IMR-90 (cell line): ENCODE measurements at regions not wholly inside any gene's neighbourhood (a gene's known extent, or its start where the extent isn't known, plus 50 kb on each side); places are given as distances from the start of the nearest gene placed in this dataset.

Source experiments
- ATAC-seq: fragments of 200-7000 bp; cut with Tn5 transposase; 2 replicates; pipeline ENCODE4 v1.9.1; 2020; ENCODE audit warnings: low read depth, mild to moderate bottlenecking, moderate library complexity
- BruUV-seq: library from RNA; stranded (reverse); fragments of 400-500 nt; replicated peaks from 2 replicates; lab custom pipeline; 2021; lab: Mats Ljungman, UMichigan
- CTCF ChIA-PET: fragments of 300-600 bp; formaldehyde crosslinking; extraction: SDS; loops from one replicate; lab custom pipeline; 2021; ENCODE audit warnings: antibody characterized with exemption; lab: Yijun Ruan, JAX
- POLR2A ChIA-PET: fragments of 300-600 bp; sonication (Branson Sonifier 250); formaldehyde crosslinking; loops from one replicate; lab custom pipeline; 2022; ENCODE audit warnings: antibody characterized with exemption; ENCODE audit not compliant: unreplicated experiment; lab: Charles Lee
- DNase-seq: peaks from one replicate; pipeline ENCODE4 v3.0.0; 2013
- H2AFZ ChIP-seq: replicated peaks from 2 replicates; pipeline ENCODE3; 2013; ENCODE audit warnings: low read length, mild to moderate bottlenecking; ENCODE audit not compliant: poor library complexity
- H2AK5ac ChIP-seq: 2 replicates; pipeline ENCODE4 v1.6.1; 2013; ENCODE audit warnings: low read depth, low read length, inconsistent platforms
- H2AK9ac ChIP-seq: replicated peaks from 2 replicates; pipeline ENCODE3; 2013; ENCODE audit warnings: mild to moderate bottlenecking, low read depth, low read length, moderate library complexity; ENCODE audit not compliant: poor library complexity
- H2BK120ac ChIP-seq: 2 replicates; pipeline ENCODE4 v1.6.1; 2013; ENCODE audit warnings: low read depth, low read length, inconsistent platforms
- H2BK15ac ChIP-seq: 3 replicates; pipeline ENCODE4 v1.6.1; 2013; ENCODE audit warnings: low read depth, low read length, inconsistent platforms
- H2BK20ac ChIP-seq: 2 replicates; pipeline ENCODE4 v1.6.1; 2013; ENCODE audit warnings: low read depth, mild to moderate bottlenecking, inconsistent platforms, low read length, moderate library complexity
- H2BK5ac ChIP-seq: 2 replicates; pipeline ENCODE4 v1.6.1; 2013; ENCODE audit warnings: mild to moderate bottlenecking, low read depth, low read length, inconsistent platforms; ENCODE audit not compliant: poor library complexity, severe bottlenecking
- H3K14ac ChIP-seq: replicated peaks from 2 replicates; pipeline ENCODE4 v1.6.1; 2013; ENCODE audit warnings: low read depth, low read length, inconsistent platforms
- H3K18ac ChIP-seq: 2 replicates; pipeline ENCODE4 v1.6.1; 2013; ENCODE audit warnings: low read depth, low read length, control low read depth
- H3K23ac ChIP-seq: 2 replicates; pipeline ENCODE4 v1.6.1; 2013; ENCODE audit warnings: low read depth, low read length, inconsistent platforms
- H3K27ac ChIP-seq: 2 replicates; pipeline ENCODE4 v1.5.1; 2013; ENCODE audit warnings: mild to moderate bottlenecking, control low read depth, low read length; ENCODE audit not compliant: insufficient read depth
- H3K27me3 ChIP-seq: 2 replicates; pipeline ENCODE4 v1.6.1; 2013; ENCODE audit warnings: low read length; ENCODE audit not compliant: control insufficient read depth, insufficient read depth
- H3K36me3 ChIP-seq: 2 replicates; pipeline ENCODE4 v1.6.1; 2013; ENCODE audit warnings: low read length, mixed read lengths; ENCODE audit not compliant: control insufficient read depth, insufficient read depth
- H3K4ac ChIP-seq: 2 replicates; pipeline ENCODE4 v1.6.1; 2013; ENCODE audit warnings: low read depth, low read length, inconsistent platforms
- H3K4me1 ChIP-seq: 2 replicates; pipeline ENCODE4 v1.6.1; 2013; ENCODE audit warnings: low read length, mixed read lengths; ENCODE audit not compliant: control insufficient read depth, insufficient read depth
- H3K4me2 ChIP-seq: 2 replicates; pipeline ENCODE4 v1.6.1; 2013; ENCODE audit warnings: low read depth, mild to moderate bottlenecking, control low read depth, low read length, moderate library complexity
- H3K4me3 ChIP-seq: 2 replicates; pipeline ENCODE4 v1.5.1; 2013; ENCODE audit warnings: low read depth, mild to moderate bottlenecking, control low read depth, low read length, moderate library complexity; ENCODE audit not compliant: insufficient read depth
- H3K56ac ChIP-seq: 2 replicates; pipeline ENCODE4 v1.6.1; 2013; ENCODE audit warnings: low read length, inconsistent platforms; ENCODE audit not compliant: insufficient read depth; ENCODE audit errors: extremely low read depth
- H3K79me1 ChIP-seq, 2 experiments: 2 replicates each; pipeline ENCODE4 v1.6.1; 2013; ENCODE audit warnings: low read length in 2 of 2, inconsistent platforms in 1 of 2, low read depth in 1 of 2
- H3K9ac ChIP-seq: 2 replicates; pipeline ENCODE4 v1.6.1; 2013; ENCODE audit warnings: low read depth, low read length, control low read depth
- H3K9me1 ChIP-seq: 2 replicates; pipeline ENCODE4 v1.6.1; 2013; ENCODE audit warnings: low read length, inconsistent platforms; ENCODE audit not compliant: insufficient read depth
- H3K9me3 ChIP-seq: 2 replicates; pipeline ENCODE4 v1.6.1; 2013; ENCODE audit warnings: low read length; ENCODE audit not compliant: control insufficient read depth, insufficient read depth
- H4K20me1 ChIP-seq: 2 replicates; pipeline ENCODE4 v1.6.1; 2013; ENCODE audit warnings: low read length, inconsistent platforms; ENCODE audit not compliant: insufficient read depth
- H4K5ac ChIP-seq: 2 replicates; pipeline ENCODE4 v1.6.1; 2013; ENCODE audit warnings: mild to moderate bottlenecking, low read depth, low read length, control low read depth
- H4K8ac ChIP-seq, 2 experiments: 2 replicates each; pipeline ENCODE4 v1.6.1; 2013; ENCODE audit warnings: low read depth in 2 of 2, low read length in 2 of 2, control low read depth in 1 of 2, inconsistent platforms in 1 of 2
- H4K91ac ChIP-seq: 2 replicates; pipeline ENCODE4 v1.6.1; 2013; ENCODE audit warnings: low read depth, low read length, inconsistent platforms; ENCODE audit not compliant: insufficient read depth
- CHD1 ChIP-seq: IDR thresholded peaks from 2 replicates; pipeline ENCODE4 v1.6.1; 2012; ENCODE audit warnings: low read depth, low read length, improper control_type of control experiment
- WGBS, 2 experiments: methylation state at CpG; one replicate each; pipeline versions ENCODE4 v1.1.5 to v1.1.7; 2013; ENCODE audit warnings: missing lambda C conversion rate in 2 of 2; ENCODE audit not compliant: insufficient read length in 1 of 2; ENCODE audit errors: extremely low coverage in 2 of 2; 5-methylcytosine and 5-hydroxymethylcytosine counted together
- dilution Hi-C: fragments of 300-500 bp; cut with HindIII; formaldehyde crosslinking; loops from one replicate; pipeline ENCODE4 v1.14.3; 2018; ENCODE audit warnings: low sequenced_read_pairs; ENCODE audit not compliant: unreplicated experiment
- in situ Hi-C: fragments of 300-500 bp; cut with MboI; formaldehyde crosslinking; loops from 3 replicates; pipeline ENCODE4 v1.14.3; 2019; ENCODE audit warnings: low sequenced_read_pairs, inconsistent platforms, mixed read lengths
- intact Hi-C: fragments of 100-400 bp; cut with micrococcal nuclease; formaldehyde crosslinking; loops from 2 replicates; pipeline ENCODE4 v1.10.0; 2022

- Histone ChIP-seq H2BK120ac (no peak overlapping the region), H2AK5ac (no peak overlapping the region), H3K4me3 (no peak overlapping the region), H3K56ac (no peak overlapping the region), H3K9ac (no peak overlapping the region), H3K36me3 (no peaks in the 10 kb centered on the region), H3K4ac (no peak overlapping the region), H3K9me3 (no peaks in the 10 kb centered on the region), H4K20me1 (no peaks in the 10 kb centered on the region), H3K79me1 (no peaks in the 10 kb centered on the region), H3K27me3 (peaks cover 6% of the 10 kb centered on the region; the same call in 1 of the 2 replicates), H3K4me1 (peaks cover 6% of the 10 kb centered on the region), H3K4me2 (no peak overlapping the region), H4K8ac (no peak overlapping the region), H3K14ac (no peak overlapping the region), H3K27ac (no peak overlapping the region), H4K5ac (no peak overlapping the region), H3K9me1 (peaks cover 9% of the 10 kb centered on the region), H3K18ac (no peak overlapping the region), H2BK5ac (no peak overlapping the region), H2AFZ (no peak overlapping the region), H2BK20ac (no peak overlapping the region), H2AK9ac (no peak overlapping the region), H3K23ac (no peak overlapping the region), H2BK15ac (no peak overlapping the region), H4K91ac (no peak overlapping the region)
- intact Hi-C loops, result no loop called here
- dilution Hi-C loops, result no loop called here
- TF ChIP-seq CHD1, result no peak
- POLR2A ChIA-PET, result no interaction called here
- CTCF ChIA-PET, result no interaction called here
- BruUV-seq, result no TSS peak
- WGBS, 2 experiments, result 80% methylated on average over 1 of the region's 2 CpGs; no CpG with 5 or more reads in 1 of the 2 experiments
- in situ Hi-C loops, result no loop called here
- DNase-seq (no peak), ATAC-seq (no peak)
Measured at GRCh38 chr6:118739696-118740353, 88.4 kb upstream of the CEP85L start.
